Hematopoietic multipotent progenitor cell treated with erythropoietin and hydrocortisone succinate and interleukin-3 and kit ligand, for 8 days (in vitro differentiated cells): ENCODE measurements at regions not wholly inside any gene's neighbourhood (a gene's known extent, or its start where the extent isn't known, plus 50 kb on each side); places are given as distances from the start of the nearest gene placed in this dataset.
"Not testable (repeated sequence)": the region's sequence is repeated elsewhere in the genome, so short reads cannot be mapped to it uniquely, and the experiment has no call there.

Source experiments
- DNase-seq: peaks from one replicate; pipeline ENCODE4 v3.0.0-alpha.2; 2015

- no peak for DNase-seq
These were observed 427.3 kb downstream of the BTG1 start for GRCh38 chr12:91718326-91718725.

GRCh38 chr12:91717804-91718203 lies 427.8 kb downstream of the BTG1 start:
- DNase-seq, result no peak

- DNase-seq, result not testable (repeated sequence)
These were observed 433.7 kb downstream of the BTG1 start for GRCh38 chr12:91711925-91712324.

- DNase-seq, result no peak
These were observed 439.2 kb downstream of the BTG1 start for GRCh38 chr12:91706466-91706865.

- no peak for DNase-seq
These were observed 441.2 kb downstream of the BTG1 start for GRCh38 chr12:91704446-91704845.

GRCh38 chr12:91703491-91704283 lies 442.0 kb downstream of the BTG1 start:
- DNase-seq, result no peak

DNA sequence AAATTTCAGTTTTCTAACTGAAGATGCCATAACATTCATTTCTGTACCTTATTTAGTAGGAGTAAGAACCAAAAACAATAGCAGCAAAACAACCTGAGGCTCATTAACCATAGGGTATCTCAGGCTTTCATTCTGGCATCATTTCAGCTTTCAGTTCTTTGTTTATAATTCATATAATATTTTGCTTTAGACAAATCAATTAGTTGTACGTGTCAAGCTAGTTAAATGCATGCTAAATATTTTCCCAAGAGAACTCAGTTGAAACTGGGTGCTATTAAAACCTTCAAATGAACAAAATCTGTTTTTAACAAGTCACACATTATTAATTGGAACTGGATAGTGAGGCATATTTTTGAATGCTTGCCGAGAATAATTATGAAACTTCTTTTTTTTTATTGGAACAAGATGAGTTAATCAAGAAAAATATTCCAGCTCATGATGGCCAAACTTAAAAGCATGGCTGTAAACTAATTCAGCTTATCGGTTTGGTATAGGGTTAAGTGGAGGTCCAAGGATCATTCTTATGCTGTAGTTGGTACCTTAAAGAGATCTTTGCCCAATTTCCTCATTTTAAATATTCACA lies 442.7 kb downstream of the BTG1 start:
- DNase-seq, result no peak

DNA sequence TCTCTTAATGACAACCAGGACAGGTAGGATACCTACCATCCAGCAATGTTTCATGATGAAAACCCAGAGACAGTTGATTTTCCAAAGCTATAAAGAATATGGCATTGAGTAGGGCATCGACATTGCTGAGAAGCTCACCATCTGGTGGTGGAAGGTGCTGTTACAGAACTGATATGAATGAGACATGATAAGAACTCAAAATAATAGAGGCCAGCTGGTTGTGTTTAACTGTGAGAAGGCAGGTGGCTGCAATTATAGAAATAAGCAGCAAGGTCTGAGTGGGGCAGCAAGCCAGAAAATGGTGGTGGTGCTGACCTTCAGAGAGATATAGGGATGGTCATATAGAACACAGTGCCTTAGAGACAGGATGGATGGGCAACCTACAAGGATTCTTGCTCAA lies 449.7 kb downstream of the BTG1 start:
- DNase-seq, result no peak

GRCh38 chr12:91695406-91695805 lies 450.2 kb downstream of the BTG1 start:
- DNase-seq, result not testable (repeated sequence)

DNA sequence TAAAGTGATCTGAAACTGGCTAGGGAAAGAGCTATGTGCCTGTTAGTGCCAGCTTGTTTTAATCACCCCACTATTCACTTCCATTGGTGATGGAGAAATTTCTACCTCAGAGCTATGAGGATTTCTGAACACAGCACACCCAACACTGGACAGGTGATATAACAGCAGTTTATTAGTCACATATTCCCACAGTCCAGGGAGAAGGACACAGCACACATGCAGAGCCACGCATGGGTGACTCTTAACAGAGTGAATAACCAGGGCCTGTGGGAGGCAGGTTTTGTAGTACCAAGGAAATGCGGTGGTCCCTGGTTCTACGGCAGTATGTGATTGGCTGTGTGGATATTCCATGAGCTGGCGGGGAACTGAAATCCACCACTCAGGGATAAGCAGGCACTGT lies 455.1 kb downstream of the BTG1 start:
- no peak for DNase-seq

GRCh38 chr12:91687052-91688017 lies 458.3 kb downstream of the BTG1 start:
- DNase-seq, result no peak

- DNase-seq, result no peak
These were observed 459.7 kb downstream of the BTG1 start for GRCh38 chr12:91685917-91686316.

DNA sequence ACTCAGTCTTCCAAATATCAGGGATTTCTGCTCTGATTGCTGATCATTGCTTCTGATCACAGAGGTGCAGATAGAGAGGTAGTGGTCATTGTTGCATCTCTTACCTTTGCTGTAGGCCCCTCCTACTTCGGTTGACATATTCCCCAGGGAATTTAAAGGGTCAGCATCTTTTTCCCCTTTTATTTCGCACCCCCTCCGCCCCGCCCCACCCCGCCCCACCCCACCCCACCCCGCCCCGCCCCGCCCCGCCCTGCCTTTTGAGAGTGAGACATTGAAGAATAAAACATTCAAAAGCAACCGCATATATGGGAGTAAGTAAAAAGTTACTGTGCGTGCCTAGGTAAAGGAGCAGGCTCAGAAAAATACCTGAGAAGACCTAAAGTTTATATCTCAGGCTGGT lies 463.9 kb downstream of the BTG1 start:
- no peak for DNase-seq

DNA sequence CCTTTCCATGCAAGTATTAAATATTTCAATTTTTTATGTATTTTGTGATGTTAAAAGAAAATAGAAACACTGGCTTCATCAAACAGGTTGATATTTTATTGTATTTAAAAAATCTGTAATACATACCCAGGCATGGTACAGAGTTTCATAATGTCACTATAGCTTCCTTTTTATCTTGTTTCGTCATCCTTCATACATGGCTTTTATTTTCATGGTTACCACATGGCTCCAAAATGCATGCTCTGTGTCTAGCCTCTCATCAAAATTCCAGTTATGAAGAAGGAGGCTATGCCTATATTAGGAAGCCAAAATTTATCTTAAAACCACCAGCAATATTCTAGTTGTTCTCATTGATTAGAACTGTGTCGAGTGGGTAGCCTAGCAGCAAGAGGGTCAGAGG lies 464.8 kb downstream of the BTG1 start:
- DNase-seq, result no peak

GRCh38 chr12:91677556-91677955 lies 468.1 kb downstream of the BTG1 start:
- no peak for DNase-seq

- no peak for DNase-seq
These were observed 470.2 kb downstream of the BTG1 start for GRCh38 chr12:91675401-91675800.

DNA sequence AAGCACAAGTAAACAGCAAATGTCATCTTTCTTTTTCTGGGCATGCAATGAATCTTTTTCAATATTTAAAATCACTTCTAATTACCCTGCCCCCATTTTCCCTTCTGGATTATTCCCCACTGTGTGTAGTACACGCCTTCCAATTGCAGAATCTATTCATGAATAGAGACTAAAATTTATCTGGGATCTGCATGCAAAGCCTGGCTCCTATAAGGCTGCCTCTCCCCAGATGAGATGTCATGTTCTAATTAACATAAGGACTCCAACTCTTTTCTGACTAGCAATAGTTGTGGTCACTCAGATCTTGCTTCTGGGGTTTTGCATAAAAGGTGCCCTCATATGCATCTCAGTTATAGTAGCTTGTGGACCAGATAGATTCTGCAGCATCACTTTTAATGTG lies 473.5 kb downstream of the BTG1 start:
- DNase-seq, result no peak

GRCh38 chr12:91667694-91668093 lies 478.0 kb downstream of the BTG1 start:
- no peak for DNase-seq

GRCh38 chr12:91663744-91664143 lies 481.1 kb upstream of the DCN start:
- no peak for DNase-seq

- DNase-seq, result no peak
These were observed 480.7 kb upstream of the DCN start for GRCh38 chr12:91663310-91663709.

DNA sequence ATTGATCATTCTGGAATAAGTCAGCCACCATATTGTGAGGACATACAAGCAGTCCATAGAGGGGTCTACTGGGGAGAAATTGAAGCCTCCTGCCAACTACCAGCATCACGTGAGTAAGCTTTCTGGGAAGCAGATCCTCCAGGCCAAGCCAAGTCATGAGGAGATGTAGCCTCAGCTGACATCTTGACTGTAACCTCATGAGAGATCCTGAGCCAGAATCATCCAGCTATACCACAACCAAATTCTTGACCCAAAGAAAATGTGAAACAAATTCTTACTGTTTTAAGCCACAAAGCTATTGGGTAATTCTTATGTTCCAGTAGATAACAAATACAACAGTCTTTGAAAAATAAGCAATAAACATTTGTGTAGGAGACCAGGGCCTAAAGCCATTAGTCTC lies 479.4 kb upstream of the DCN start:
- DNase-seq, result no peak

DNA sequence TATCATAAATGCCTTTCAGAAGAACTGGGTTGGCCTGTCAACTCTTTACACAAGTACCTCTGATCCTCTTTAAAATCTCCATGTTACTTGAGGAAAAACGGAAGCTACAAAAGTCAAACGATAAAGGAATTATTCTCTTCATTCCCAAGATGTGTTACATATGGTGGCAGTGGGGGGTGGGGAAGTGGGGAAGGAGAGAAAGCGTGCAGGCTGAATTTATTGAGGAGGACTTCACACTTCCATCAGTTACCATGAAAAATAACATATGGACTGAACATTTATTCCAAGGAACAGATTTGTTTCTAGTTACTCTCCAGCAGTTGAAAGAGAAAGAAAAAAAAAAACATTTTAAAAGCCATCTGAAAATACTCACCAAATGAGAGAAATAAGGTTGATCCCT lies 474.4 kb upstream of the DCN start:
- no peak for DNase-seq

- DNase-seq, result no peak
These were observed 473.3 kb upstream of the DCN start for GRCh38 chr12:91655966-91656365.

GRCh38 chr12:91654087-91654486 lies 471.5 kb upstream of the DCN start:
- DNase-seq, result no peak
